ENCODE measurements at regions not wholly inside any gene's neighbourhood (a gene's known extent, or its start where the extent isn't known, plus 50 kb on each side); places are given as distances from the start of the nearest gene placed in this dataset.

DNA sequence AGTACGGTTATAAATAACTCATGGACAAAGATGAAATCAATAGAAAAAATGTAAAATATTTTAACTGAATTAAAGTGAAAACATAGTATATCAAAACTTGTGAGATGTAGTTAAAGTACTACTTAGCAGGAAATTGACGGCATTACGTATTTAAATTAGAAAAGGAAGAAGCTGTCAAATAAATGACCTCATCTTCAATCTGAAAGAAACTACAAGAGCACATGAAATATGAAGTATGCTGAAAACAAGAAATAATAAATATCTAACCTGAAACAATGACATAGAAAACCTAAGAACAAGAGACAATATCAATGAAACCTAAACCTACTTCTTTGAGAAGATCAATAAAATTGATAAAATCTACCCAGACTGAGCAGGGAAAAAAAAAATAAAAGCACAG, 122.2 kb upstream of the PDE4B start:
- no peak for DNase-seq (ENCODE audit: extremely low read depth, low read depth, low spot score)

DNA sequence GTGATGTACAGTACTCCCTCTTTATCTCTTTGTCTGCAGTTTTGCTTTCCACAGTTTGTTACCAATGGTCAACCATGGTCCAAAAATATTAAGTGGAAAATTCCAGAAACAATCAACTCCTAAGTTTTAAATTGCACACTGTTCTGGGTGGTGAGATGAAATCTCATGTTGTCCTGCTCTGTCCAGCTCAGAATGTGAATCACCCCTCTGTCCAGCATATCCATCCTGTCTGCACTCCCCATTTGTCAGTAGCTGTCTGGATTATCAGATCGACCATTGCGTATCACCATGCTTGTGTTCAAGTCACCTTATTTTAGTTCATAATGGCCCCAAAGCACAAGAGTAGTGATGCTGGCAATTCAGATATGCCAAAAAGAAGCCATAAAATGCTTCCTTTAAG, 118.2 kb upstream of the PDE4B start:
- no peak for DNase-seq (ENCODE audit: extremely low read depth, low read depth, low spot score)

DNA sequence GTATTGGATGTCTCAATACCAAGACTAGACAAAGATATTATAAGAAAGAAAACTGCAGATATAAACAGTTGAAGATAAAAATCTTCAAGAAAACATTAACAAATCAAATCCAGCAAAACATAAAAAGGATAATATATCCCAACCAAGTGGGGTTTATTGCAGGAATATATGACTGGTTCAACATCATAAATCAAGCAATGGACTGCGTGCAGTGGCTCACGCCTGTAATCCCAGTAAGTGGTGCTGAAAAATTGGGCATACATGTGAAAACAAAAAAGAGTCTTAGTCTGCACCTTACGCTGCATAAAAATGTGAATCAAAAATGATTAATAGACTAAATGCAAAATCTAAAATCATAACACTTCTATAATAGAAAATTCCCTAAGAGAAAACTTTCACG, 112.9 kb upstream of the PDE4B start:
- DNase-seq (ENCODE audit: extremely low read depth, low read depth, low spot score) = no peak

DNA sequence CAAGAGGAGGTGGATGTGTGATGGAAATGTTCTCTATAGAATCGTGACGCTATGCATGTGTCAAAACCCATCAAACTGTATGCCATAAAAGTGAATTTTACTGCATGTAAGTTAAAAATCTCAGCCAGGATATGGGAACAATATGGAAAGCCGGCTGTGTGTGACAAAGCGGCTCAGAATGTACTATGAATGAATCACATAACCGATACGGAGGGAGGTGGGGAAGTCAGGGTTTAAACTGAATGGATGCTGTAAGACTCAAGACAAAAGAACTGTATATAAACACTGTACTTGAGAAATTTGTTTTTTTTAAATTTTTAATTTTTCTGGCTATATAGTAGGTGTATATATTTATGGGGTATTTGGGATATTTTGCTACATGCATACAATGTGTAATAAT, 111.6 kb upstream of the PDE4B start:
- DNase-seq (ENCODE audit: extremely low read depth, low read depth, low spot score) = no peak

DNA sequence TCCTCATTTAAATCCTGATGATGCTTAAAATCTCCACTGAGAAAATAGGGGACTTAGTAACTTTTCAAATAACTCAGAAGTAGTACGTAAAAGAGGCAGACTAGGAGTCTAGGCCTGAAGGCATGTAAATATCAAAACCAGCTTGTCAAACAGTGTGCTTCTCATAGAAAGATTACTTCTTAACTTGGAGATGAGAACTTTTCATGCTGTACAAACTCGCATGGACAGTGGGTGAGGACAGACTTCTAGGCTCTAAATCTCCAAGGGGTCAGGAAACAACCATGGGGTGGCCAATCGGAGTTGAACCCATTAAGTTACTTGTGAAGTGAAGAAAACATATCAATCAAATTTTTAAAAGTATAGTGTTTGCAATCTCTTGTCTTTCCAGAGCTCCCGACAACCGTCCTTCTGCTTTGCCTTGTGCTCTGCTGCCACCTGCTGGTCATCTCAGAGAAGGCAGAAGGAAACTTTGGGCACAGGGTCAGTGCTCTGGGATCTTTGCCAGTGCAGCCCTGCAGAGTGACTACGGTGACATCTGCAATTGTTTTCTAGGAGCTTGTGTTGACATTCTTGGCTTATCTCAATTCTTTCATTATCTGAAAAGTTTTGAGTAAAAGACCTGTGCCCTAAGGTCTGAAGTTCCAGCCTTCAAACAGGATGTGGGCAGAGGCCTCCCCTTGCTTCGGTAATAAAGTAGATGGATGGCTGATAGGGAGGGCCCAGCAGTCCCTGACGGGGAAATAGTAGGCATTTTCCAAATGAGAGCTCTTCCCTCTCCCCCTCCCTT, 105.1 kb upstream of the PDE4B start:
- peak; percentile 72 for DNase-seq (ENCODE audit: extremely low read depth, low read depth, low spot score)

DNA sequence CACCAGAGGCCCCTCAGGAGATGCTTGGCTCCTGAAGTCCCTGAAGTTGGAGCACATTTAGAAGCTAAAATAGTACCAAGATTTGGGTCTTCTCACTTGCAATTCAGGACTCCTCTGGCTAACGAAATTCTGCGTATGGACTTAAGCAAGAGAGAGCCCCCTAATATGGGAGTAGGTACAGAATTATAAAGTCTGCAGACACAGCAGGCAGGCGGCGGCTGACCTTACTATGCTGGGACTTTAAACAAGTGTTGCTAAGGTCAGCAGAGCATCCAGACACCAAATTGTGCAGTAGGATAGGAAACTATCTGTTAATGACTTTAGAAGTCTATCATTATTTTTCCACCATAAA, 104.5 kb upstream of the PDE4B start:
- DNase-seq (ENCODE audit: extremely low read depth, low read depth, low spot score) = no peak

DNA sequence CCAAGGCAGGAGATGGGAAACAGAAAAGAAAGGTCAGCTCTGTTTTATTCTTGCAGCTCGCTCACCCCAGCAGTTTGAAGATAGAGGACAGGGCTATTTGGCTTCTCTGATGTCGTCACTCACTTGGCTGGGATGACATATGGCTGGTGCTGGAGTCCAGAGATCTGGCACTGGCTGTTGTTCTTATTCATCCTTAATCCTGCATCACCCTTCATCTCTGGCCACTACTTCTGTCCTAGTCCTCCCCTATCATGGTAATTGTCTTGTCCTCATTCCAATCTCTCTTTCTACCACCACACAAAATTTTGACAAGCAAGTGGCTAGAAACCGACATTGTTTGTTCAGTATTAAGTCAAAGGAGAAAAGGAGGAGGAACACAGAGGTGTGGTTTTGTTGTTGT, 103.8 kb upstream of the PDE4B start:
- DNase-seq (ENCODE audit: extremely low read depth, low read depth, low spot score) = no peak

DNA sequence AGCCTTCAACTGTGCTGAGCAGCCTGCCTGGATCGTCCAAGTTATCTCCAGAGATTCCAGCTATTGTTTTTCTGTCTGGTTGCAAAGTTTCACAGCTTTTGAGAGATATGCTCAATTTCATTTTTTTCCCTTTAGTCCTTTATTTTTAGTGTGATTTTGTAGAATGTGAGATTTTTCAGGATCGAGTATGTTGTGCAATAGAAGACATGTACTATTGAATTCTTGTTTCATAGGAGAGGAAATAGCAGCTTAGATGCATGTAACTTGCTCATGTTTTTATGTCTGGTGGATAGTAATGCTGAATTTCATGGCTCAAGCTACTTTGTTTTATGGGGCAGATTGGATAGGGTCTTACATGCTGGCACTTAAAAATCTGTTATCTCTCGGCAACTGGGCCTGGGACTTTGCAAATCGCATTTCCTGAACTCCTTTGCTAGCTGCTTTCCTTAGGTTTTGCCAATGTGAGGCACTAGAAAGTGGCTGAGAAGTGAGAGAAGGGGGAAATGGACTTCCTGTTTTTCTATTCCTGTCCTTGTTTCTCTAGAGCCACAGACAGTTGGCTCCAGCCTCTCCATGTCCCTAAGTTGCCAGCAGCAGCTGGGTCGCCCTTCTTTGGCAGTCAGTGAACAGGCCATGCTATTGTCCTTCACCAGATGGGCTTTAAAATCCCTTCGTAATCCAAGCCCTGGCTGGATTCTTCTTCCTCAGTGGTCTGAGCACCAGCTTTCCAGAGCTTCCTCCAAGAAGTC, 101.4 kb upstream of the PDE4B start:
- DNase-seq (ENCODE audit: extremely low read depth, low read depth, low spot score) = no peak

DNA sequence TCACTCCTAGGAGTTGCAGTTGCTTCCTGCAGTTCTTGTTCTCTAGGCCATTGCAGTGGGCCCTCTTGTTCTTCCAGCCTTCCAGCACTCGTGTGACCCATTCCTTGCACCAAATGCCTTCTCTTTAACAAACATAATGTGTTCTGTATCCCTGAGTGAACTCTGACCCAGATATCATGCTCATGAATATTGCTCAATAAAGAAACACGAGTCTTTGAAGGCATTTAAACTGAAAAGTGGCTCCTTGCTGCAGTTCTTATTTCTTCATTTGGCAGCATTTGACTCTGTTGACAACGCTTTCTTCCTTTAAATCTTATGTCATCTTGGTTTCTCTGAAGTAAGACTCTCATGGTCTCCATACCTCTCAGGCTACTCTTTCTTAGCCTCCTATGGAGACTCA, 100.7 kb upstream of the PDE4B start:
- no peak for DNase-seq (ENCODE audit: extremely low read depth, low read depth, low spot score)

DNA sequence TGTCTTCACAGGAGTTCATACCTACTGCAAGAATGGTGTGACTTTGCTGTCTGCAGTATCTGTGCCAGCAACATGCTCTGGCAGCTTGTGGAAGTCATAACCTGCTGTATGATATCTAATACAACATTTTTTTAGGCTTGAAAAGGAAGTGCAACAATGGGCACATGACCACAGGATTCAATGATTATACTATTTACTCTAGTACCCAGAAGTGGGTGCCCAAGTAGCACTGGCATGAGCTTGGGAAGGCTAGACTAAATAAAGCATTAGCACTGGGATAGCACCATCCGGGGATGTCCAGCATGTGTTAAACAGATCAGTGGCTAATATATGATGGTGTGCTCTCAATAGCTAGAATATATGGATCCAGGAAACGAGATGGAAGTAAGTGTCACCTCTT, 98.6 kb upstream of the PDE4B start:
- DNase-seq (ENCODE audit: extremely low read depth, low read depth, low spot score) = no peak

DNA sequence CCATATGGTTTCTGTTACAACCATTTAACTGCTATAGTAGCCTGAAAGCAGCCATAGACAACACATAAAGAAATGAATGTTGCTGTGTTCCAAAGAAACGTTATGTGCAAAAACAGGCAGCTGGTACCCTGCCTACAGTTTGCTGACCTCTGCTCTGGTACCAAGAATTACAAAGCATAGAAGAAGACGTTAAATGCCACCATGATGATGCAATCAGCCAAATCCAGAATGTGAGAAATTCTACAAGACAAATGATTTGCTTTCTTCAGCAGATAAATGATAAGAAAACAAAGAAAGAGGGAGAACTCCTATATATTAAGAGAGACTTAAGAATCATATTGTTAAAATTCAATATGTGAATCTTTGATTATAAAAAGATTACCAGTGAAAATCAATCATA, 97.8 kb upstream of the PDE4B start:
- DNase-seq (ENCODE audit: extremely low read depth, low read depth, low spot score) = no peak

DNA sequence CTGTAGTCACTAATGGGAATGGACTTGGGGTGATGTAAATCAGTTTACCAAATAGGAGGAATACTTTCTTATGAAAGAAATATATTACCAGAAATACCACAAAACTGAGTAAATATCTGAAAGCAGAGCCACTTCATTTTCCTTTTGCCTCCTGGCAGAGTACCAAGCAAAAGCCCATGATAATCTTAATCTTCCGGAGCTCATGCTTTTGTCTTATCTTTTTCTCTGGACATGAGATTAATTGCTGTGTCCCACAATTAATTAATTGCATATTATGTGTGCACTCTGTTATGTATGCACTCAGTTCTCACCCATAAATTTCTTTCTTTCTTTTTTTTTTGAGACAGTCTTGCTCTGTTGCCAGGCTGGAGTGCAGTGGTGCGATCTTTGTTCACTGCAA, 94.1 kb upstream of the PDE4B start:
- DNase-seq (ENCODE audit: extremely low read depth, low read depth, low spot score) = no peak

DNA sequence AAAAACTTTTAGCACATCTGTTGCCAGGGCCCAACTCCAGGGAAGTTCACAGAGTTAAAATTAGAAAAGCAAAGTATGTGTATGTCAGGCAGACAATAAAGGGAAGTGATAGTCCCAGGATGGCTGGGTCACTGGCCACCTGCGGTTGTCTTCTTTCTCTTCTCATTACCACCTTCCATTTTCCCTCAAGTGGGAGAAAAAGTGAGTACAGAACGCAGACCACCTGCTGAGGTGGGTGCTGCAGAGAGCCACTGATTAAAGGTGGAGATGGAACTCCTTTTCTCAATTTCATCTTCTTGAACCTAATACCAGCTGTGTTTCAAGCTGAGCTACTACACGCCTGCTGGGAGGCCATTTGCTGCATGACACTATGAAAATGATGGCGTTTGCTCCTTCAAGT, 88.8 kb upstream of the PDE4B start:
- no peak for DNase-seq (ENCODE audit: extremely low read depth, low read depth, low spot score)

DNA sequence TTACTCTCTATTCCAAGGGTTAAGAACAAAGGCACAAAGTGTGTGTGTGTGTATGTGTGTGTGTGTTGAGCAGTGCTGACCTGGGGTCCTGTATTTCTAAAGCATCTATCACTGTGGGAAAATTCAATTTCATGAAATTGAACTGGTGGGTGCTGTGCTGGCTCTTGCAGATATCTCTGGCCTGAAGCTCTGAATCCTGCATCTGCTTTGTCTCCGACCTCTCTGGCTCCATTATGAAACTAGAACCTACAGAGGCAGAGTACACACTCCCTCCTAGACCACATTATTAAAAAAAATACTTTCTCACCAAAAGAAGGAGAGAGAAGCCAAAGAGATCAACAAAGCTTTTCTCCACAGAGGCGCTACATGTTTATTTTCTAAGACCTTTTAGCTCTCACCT, 88.4 kb upstream of the PDE4B start:
- no peak for DNase-seq (ENCODE audit: extremely low read depth, low read depth, low spot score)

DNA sequence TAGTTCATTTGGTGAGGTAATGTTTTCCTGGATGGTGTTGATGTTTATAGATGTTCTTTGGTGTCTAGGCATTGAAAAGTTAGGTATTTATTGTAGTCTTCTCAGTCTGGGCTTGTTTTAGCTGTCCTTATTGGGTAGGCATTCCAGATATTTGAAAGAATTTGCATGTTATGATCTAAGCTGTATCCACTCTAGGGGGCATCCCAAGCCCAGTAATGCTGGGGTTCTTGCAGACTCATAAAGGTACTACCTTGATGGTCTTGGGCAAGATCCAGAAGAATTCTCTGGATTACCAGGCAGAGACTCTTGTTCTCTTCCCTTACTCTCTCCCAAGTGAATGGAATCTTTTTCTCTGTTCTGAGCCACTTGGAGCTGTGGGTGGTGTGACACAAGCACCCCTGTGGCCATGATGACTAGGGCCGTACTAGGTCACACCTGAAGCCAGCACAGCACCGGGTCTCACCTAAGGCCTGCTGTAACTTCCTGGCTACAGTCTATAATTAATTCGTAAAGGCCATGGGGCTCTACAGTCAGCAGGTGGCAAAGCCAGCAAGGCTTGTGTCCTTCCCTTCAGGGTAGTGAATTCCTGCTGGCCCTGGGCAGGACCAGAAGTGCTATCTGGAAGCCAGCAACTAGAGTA, 74.8 kb upstream of the PDE4B start:
- DNase-seq (ENCODE audit: extremely low read depth, low read depth, low spot score) = no peak

DNA sequence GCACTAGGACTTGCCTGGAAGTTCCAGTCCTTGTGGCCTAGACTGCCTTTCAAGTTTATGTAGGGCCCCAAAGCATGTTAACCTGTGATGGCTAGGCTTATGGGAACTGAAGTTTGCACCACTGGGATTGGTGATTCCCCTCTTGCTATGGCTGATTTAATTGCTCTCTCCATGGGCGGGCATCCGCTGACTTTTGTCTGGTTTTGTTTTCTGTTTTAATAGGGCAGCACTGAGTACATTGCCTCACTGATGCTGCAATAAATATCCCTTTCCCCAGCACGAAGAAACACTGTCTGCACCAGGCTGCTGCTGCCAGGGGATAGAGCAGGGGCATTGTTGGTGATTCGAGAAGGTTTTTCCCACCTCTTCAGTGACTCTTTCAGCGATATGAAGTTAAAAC, 73.3 kb upstream of the PDE4B start:
- no peak for DNase-seq (ENCODE audit: extremely low read depth, low read depth, low spot score)

DNA sequence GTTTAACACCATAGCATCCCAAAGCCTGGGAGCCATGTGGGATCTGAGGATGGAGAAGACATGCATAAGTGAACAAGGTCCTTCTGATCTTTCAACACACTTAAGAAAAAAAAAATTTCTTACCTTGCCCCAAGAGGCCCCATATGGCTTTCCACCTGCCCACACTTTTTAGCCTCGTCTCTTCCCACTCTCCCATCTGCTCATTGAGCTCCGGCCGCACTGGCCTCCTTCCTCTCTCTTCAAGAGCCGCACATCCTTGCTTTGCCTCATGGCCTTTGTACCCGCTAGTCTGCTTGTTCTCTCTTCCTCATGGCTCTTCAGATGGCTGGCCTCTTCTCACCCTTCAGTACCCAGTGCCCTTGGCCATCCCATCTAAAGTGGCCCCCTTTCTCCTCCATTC, 70.2 kb upstream of the PDE4B start:
- DNase-seq (ENCODE audit: extremely low read depth, low read depth, low spot score) = no peak

DNA sequence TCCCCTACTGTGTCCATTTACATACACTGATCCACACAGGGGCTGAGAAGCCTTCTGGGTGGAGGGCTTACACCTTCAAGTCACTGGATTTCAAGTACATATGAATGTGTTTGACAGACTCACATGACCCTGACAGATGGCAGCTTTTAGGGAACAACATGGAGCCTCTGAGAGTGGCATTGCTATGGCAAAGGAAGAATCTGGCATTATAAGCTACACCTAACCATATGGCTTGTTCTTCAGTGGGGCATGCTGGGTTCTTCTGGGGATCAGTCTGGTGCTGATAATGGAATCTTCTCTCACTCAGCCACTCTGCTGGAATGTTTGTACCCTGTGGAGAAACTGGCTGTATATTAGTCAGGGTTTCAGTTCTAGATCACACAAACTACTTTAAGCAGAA, 68.5 kb upstream of the PDE4B start:
- no peak for DNase-seq (ENCODE audit: extremely low read depth, low read depth, low spot score)

DNA sequence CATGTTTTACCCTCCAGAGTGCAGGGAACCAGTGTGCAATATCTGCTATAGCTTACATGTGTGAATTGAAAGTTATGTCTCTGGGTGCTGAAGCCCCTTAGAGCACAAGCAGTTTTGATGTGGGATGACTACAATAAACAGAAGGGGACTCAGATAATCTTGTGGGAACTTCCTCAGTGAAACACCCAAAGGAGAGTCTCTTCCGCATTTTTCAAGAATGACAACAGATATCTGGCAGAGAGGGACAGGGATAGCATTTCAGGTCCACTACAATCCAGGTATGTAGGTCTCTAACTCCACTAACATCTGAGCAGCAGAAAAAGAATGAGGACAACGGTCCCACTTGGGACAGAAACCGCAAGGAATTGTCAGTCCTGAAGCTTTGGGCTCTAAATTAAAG, 67.6 kb upstream of the PDE4B start:
- no peak for DNase-seq (ENCODE audit: extremely low read depth, low read depth, low spot score)

DNA sequence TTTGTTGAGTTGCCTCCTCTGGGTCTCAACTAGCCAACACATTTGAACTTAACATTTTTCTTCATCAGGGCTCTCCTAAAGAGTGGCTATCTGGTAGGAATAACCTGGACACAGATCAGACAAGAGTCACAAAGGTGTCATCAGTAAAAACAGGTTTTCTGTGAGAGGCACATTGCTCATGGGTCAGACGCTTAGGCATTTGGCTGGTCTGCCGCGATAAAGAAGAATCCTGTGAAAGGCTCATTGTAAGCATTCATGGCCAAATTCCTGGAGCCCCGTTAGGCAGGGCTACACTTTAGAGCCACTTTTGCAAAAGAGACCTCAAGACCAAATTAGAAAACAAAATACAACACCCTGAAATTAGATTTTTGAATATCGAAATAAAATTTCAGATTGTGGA, 64.2 kb upstream of the PDE4B start:
- no peak for DNase-seq (ENCODE audit: extremely low read depth, low read depth, low spot score)

DNA sequence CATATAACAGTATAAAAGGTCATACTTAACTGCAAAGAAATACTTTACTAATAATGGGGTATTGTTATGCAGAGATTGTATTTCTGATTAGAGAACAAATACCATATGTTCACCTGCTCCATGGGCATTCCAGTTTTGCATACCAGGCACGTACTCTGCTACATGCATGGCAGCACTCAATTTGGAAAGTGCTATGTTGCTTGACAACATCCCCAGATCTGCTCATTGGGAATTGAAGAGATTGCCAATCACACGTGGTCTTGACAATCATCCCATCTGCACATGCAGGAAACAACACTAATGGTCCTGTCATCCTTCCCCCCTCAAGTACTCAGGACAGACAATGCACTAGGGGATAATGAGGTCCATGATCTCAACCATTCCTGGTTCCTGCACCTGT, 63.4 kb upstream of the PDE4B start:
- no peak for DNase-seq (ENCODE audit: extremely low read depth, low read depth, low spot score)

DNA sequence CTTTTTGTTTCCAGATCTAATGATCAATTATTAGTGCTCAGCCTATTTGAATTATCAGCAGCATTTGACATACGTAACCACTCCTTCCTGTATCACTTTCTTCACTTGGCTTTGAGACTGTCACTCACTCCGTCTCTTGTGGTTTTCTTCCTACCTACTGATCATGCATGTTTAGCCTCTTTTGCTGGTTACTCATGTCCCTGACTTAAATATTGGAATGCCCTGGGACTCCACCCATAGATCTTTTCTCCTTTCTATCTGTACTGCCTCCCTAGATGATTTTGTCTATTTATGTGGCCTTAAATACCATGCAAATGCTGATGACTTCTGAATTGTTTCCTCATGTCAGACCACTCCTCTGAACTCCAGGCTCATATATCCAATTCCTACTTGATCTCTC, 57.7 kb upstream of the PDE4B start:
- DNase-seq (ENCODE audit: extremely low read depth, low read depth, low spot score) = no peak

Measured in glomerular endothelial cell (primary cell).